LNCaP clone FGC (cell line): ENCODE measurements at regions not wholly inside any gene's neighbourhood (a gene's known extent, or its start where the extent isn't known, plus 50 kb on each side); places are given as distances from the start of the nearest gene placed in this dataset.

ENCODE experiments used
- DNase-seq: peaks from one replicate; pipeline ENCODE4 v3.0.0-alpha.2; 2011; ENCODE audit warnings: low read depth
- H3K4me3 ChIP-seq: 2 replicates; pipeline ENCODE4 v1.5.1; 2011; ENCODE audit warnings: mild to moderate bottlenecking, low read depth, low read length, control low read depth
- TF ChIP-seq, protein P1 (sequence below): IDR thresholded peaks from 2 replicates; pipeline ENCODE4 v1.5.1; 2012; ENCODE audit warnings: mild to moderate bottlenecking; ENCODE audit not compliant: control insufficient read depth, insufficient read depth; ENCODE audit errors: extremely low read depth

- no peak for DNase-seq
- TF ChIP-seq, protein P1, sequence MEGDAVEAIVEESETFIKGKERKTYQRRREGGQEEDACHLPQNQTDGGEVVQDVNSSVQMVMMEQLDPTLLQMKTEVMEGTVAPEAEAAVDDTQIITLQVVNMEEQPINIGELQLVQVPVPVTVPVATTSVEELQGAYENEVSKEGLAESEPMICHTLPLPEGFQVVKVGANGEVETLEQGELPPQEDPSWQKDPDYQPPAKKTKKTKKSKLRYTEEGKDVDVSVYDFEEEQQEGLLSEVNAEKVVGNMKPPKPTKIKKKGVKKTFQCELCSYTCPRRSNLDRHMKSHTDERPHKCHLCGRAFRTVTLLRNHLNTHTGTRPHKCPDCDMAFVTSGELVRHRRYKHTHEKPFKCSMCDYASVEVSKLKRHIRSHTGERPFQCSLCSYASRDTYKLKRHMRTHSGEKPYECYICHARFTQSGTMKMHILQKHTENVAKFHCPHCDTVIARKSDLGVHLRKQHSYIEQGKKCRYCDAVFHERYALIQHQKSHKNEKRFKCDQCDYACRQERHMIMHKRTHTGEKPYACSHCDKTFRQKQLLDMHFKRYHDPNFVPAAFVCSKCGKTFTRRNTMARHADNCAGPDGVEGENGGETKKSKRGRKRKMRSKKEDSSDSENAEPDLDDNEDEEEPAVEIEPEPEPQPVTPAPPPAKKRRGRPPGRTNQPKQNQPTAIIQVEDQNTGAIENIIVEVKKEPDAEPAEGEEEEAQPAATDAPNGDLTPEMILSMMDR = no peak
- no peak overlapping the region for H3K4me3 ChIP-seq
Measured at GRCh38 chr2:236501531-236501930, 68.1 kb upstream of the ACKR3 start.

DNA sequence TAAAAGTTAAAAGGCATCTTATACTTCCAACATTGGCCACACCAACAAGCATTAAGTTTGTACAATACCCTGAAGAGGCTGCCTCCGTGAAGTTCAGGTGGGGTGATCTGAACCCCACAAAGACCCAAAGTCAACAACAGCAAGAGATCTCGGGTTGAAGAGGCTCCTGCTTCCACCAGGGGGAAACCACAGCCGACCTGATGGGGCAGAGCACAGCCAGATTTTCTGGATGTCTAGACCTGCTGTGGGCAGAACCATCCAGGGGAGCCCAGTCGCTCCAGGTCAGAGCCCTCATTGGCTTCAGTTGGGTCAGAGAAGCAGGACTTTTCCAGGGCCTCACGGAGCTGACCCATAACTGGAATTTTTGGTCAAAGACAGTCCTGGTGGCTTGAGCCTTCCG lies 66.5 kb upstream of the ACKR3 start:
- H3K4me3 ChIP-seq = no peak overlapping the region
- TF ChIP-seq, protein P1 = no peak
- no peak for DNase-seq

- H3K4me3 ChIP-seq = no peak overlapping the region
- TF ChIP-seq, protein P1 = no peak
- no peak for DNase-seq
Measured at GRCh38 chr2:236503583-236503982, 66.0 kb upstream of the ACKR3 start.

GRCh38 chr2:236505041-236505440 lies 64.6 kb upstream of the ACKR3 start:
- DNase-seq = no peak
- H3K4me3 ChIP-seq = no peak overlapping the region
- TF ChIP-seq, protein P1 = no peak

- H3K4me3 ChIP-seq = no peak overlapping the region
- DNase-seq = no peak
- TF ChIP-seq, protein P1 = no peak
Measured at GRCh38 chr2:236505648-236506047, 64.0 kb upstream of the ACKR3 start.

DNA sequence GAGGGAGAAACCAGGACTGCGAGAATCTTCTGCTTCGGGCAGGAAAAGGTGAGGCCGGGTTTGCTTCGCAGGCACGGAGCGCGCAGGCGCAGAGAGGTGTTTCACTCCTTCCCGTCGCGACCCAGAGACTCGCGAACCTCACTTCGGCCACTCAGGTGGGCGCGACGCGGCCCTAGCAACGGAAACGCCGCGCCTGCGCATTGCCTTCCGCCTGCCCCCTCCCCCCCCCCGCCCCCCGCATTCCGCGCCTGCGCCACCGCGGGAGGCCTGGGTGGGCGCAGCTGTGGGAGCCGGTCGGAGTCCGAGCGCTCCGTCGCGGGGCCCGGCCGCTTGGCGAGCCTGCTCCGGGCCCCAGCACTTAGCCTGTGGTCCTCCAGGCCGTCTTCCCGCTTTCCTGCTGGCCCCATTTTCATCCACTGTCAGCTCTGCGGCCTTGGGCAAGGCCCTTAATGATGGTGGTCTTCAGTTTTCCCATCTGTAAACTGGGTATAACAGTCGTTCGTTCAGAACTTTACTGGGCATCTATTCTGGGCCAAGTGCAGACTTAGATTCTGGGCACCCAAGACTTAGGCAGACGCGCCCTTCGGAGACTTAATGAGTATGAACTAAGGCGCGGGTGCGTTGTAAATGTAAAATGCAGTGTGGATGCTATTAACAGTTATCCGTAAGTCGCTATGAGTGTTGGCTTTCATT lies 62.1 kb upstream of the ACKR3 start:
- TF ChIP-seq, protein P1 = no peak
- H3K4me3 ChIP-seq = no peak overlapping the region
- DNase-seq = no peak

DNA sequence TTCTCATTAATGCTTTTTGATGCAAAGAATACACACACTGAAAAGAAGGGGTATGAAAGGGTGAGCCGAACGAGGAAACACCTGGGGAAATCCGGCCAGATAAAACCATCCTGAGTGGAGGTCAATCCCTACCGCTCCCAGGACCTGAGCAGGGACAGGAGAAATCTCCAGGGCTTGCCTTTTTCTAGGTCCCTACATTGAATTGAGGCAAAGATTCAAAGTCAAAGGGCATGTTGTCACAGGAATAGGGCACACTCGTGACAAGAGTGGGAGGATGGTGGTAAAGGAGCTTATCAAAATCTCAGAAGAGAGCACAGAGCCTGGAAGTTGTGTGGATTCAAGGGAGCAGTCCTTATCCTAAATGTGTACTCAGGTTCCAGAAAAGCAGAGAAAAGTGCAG lies 61.2 kb upstream of the ACKR3 start:
- TF ChIP-seq, protein P1 = no peak
- no peak overlapping the region for H3K4me3 ChIP-seq
- DNase-seq = no peak
